GM19397 (cell line): ENCODE measurements at regions not wholly inside any gene's neighbourhood (a gene's known extent, or its start where the extent isn't known, plus 50 kb on each side); places are given as distances from the start of the nearest gene placed in this dataset.

Experiments used
- ATAC-seq: cut with Tn5 transposase; IDR thresholded peaks from one replicate; pipeline ENCODE4 v1.9.1; 2021; ENCODE audit warnings: mild to moderate bottlenecking, moderate library complexity; ENCODE audit not compliant: unreplicated experiment

GRCh38 chr13:40206241-40207000 lies 460.0 kb downstream of the FOXO1 start:
- peak; percentile 54 for ATAC-seq

GRCh38 chr13:40207001-40207478 lies 459.4 kb downstream of the FOXO1 start:
- peak; percentile 68 for ATAC-seq

- no peak for ATAC-seq
These were observed 457.9 kb downstream of the FOXO1 start for GRCh38 chr13:40208517-40208916.

GRCh38 chr13:40210865-40211585 lies 455.4 kb downstream of the FOXO1 start:
- ATAC-seq, result no peak

- ATAC-seq, result no peak
These were observed 454.9 kb downstream of the FOXO1 start for GRCh38 chr13:40211586-40211968.

- no peak for ATAC-seq
These were observed 452.7 kb downstream of the FOXO1 start for GRCh38 chr13:40213779-40214178.

- no peak for ATAC-seq
These were observed 451.1 kb downstream of the FOXO1 start for GRCh38 chr13:40215311-40215710.

- no peak for ATAC-seq
These were observed 450.7 kb downstream of the FOXO1 start for GRCh38 chr13:40215747-40216146.

- ATAC-seq, result no peak
These were observed 448.8 kb downstream of the FOXO1 start for GRCh38 chr13:40217675-40218074.

- no peak for ATAC-seq
These were observed 446.0 kb downstream of the FOXO1 start for GRCh38 chr13:40220299-40220935.

- ATAC-seq, result no peak
These were observed 445.3 kb downstream of the FOXO1 start for GRCh38 chr13:40221131-40221459.

- ATAC-seq, result no peak
These were observed 444.8 kb downstream of the FOXO1 start for GRCh38 chr13:40221460-40222201.

GRCh38 chr13:40223585-40223984 lies 442.9 kb downstream of the FOXO1 start:
- ATAC-seq, result no peak

GRCh38 chr13:40228496-40228895 lies 437.9 kb downstream of the FOXO1 start:
- ATAC-seq, result no peak

GRCh38 chr13:40228990-40229389 lies 437.5 kb downstream of the FOXO1 start:
- ATAC-seq, result no peak

GRCh38 chr13:40230833-40231266 lies 435.6 kb downstream of the FOXO1 start:
- ATAC-seq, result no peak

- no peak for ATAC-seq
These were observed 435.1 kb downstream of the FOXO1 start for GRCh38 chr13:40231311-40231710.

GRCh38 chr13:40231751-40232150 lies 434.7 kb downstream of the FOXO1 start:
- ATAC-seq, result no peak

- ATAC-seq, result no peak
These were observed 434.0 kb downstream of the FOXO1 start for GRCh38 chr13:40232311-40233040.

- no peak for ATAC-seq
These were observed 432.7 kb downstream of the FOXO1 start for GRCh38 chr13:40233731-40234195.
